GM12878 (cell line): ENCODE measurements at regions not wholly inside any gene's neighbourhood (a gene's known extent, or its start where the extent isn't known, plus 50 kb on each side); places are given as distances from the start of the nearest gene placed in this dataset.

ENCODE experiments used
- ATAC-seq: fragments of 200-7000 bp; cut with Tn5 transposase; 3 replicates; pipeline ENCODE4 v1.9.1; 2020; ENCODE audit warnings: mild to moderate bottlenecking, moderate library complexity
- BruUV-seq: library from RNA; stranded (reverse); fragments of 400-500 nt; replicated peaks from 2 replicates; lab custom pipeline; 2021; lab: Mats Ljungman, UMichigan
- CTCF ChIA-PET: fragments of 300-600 bp; sonication (Branson Sonifier 250); formaldehyde crosslinking; extraction: SDS; loops from one replicate; lab custom pipeline; 2021; ENCODE audit warnings: inconsistent platforms; lab: Yijun Ruan, JAX
- POLR2A ChIA-PET: fragments of 350-600 bp; formaldehyde crosslinking; extraction: SDS; loops from one replicate; lab custom pipeline; 2021; ENCODE audit warnings: inconsistent platforms; lab: Charles Lee
- RAD21 ChIA-PET: fragments of 300-600 bp; sonication (Branson Sonifier 250); formaldehyde crosslinking; loops from one replicate; lab custom pipeline; 2023; ENCODE audit warnings: antibody characterized with exemption; ENCODE audit not compliant: unreplicated experiment; lab: Charles Lee
- SMC1A ChIA-PET: fragments of 300-600 bp; sonication (Branson Sonifier 250); formaldehyde crosslinking; loops from one replicate; lab custom pipeline; 2023; ENCODE audit not compliant: unreplicated experiment, uncharacterized antibody; lab: Charles Lee
- DNase-seq: peaks from one replicate; pipeline ENCODE4 v3.0.0-alpha.2; 2011; ENCODE audit warnings: low read depth, low spot score
- FAIRE-seq: peaks from 3 replicates; lab custom pipeline; 2011; peaks lifted over from hg19 to GRCh38; lab: Jason Lieb, UNC
- H2AFZ ChIP-seq: 2 replicates; pipeline ENCODE4 v1.6.0; 2011; ENCODE audit warnings: low read depth, low read length, control low read depth; ENCODE audit not compliant: control insufficient read depth
- H3K27ac ChIP-seq: 2 replicates; pipeline ENCODE4 v1.5.1; 2011; ENCODE audit warnings: control low read depth; ENCODE audit not compliant: control insufficient read depth, insufficient read depth
- H3K27me3 ChIP-seq, 2 experiments: replicated peaks in 1 of 2; 2 replicates each; pipeline versions ENCODE4 v1.6.0 to v1.6.1; 2011; ENCODE audit warnings: low read length in 1 of 2; ENCODE audit not compliant: control insufficient read depth in 2 of 2, insufficient read depth in 2 of 2
- H3K36me3 ChIP-seq, 2 experiments: 2 replicates each; pipeline ENCODE4 v1.5.1; 2011; ENCODE audit warnings: low read length in 1 of 2; ENCODE audit not compliant: control insufficient read depth in 2 of 2, insufficient read depth in 2 of 2
- H3K4me1 ChIP-seq: 2 replicates; pipeline ENCODE4 v1.6.1; 2011; ENCODE audit warnings: mild to moderate bottlenecking, low read length, moderate library complexity, mixed read lengths; ENCODE audit not compliant: control insufficient read depth, insufficient read depth
- H3K4me2 ChIP-seq: 2 replicates; pipeline ENCODE4 v1.6.0; 2011; ENCODE audit warnings: control low read depth; ENCODE audit not compliant: control insufficient read depth, insufficient read depth
- H3K4me3 ChIP-seq: fragments of 200-600 bp; sonication (generic); 2 replicates; pipeline ENCODE4 v1.5.1; 2016
- H3K79me2 ChIP-seq: 2 replicates; pipeline ENCODE4 v1.6.0; 2011; ENCODE audit warnings: low read length; ENCODE audit not compliant: control insufficient read depth, insufficient read depth
- H3K9ac ChIP-seq: 2 replicates; pipeline ENCODE4 v1.8.0; 2011; ENCODE audit warnings: low read length, control low read depth, mixed read lengths; ENCODE audit not compliant: control insufficient read depth, insufficient read depth
- H3K9me3 ChIP-seq: replicated peaks from 3 replicates; pipeline ENCODE4 v1.5.1; 2011; ENCODE audit warnings: mild to moderate bottlenecking, low read length; ENCODE audit not compliant: control insufficient read depth, insufficient read depth
- H4K20me1 ChIP-seq: 2 replicates; pipeline ENCODE4 v1.6.0; 2011; ENCODE audit not compliant: control insufficient read depth, insufficient read depth
- ASH2L ChIP-seq: fragments of 300-600, 200-600 bp; sonication (generic); IDR thresholded peaks from 2 replicates; pipeline ENCODE4 v1.6.1; 2017; ENCODE audit warnings: low read depth, mild to moderate bottlenecking, borderline replicate concordance
- CREB1 ChIP-seq: IDR thresholded peaks from 2 replicates; pipeline ENCODE4 v1.6.1; 2012; ENCODE audit warnings: low read depth, mild to moderate bottlenecking, inconsistent platforms
- E2F4 ChIP-seq: IDR thresholded peaks from 2 replicates; pipeline ENCODE4 v1.6.1; 2012; ENCODE audit warnings: low read depth, low read length, improper control_type of control experiment
- HDGF ChIP-seq: fragments of 450-650 bp; IDR thresholded peaks from 2 replicates; pipeline ENCODE4 v1.6.1; 2016; ENCODE audit warnings: antibody characterized with exemption
- IRF5 ChIP-seq: fragments of 450-650 bp; IDR thresholded peaks from 2 replicates; pipeline ENCODE4 v1.6.1; 2017; ENCODE audit warnings: borderline replicate concordance
- JUND ChIP-seq: IDR thresholded peaks from 2 replicates; pipeline ENCODE4 v1.6.1; 2012; ENCODE audit warnings: low read depth, mild to moderate bottlenecking, low read length, improper control_type of control experiment, moderate library complexity
- MLLT1 ChIP-seq: fragments of 450-650 bp; IDR thresholded peaks from 2 replicates; pipeline ENCODE4 v1.6.1; 2016; ENCODE audit warnings: mild to moderate bottlenecking
- NFXL1 ChIP-seq: fragments of 450-650 bp; IDR thresholded peaks from 2 replicates; pipeline ENCODE4 v1.6.1; 2017; ENCODE audit warnings: antibody characterized with exemption, mild to moderate bottlenecking, borderline replicate concordance
- NR2C2 ChIP-seq: IDR thresholded peaks from 2 replicates; pipeline ENCODE4 v1.6.1; 2011; ENCODE audit warnings: borderline replicate concordance, low read depth; ENCODE audit not compliant: control insufficient read depth, insufficient read length
- NR2F1 ChIP-seq: fragments of 450-650 bp; conservative IDR thresholded peaks from 2 replicates; pipeline ENCODE4 v1.6.1; 2017; ENCODE audit warnings: mild to moderate bottlenecking
- PAX8 ChIP-seq: fragments of 450-650 bp; IDR thresholded peaks from 2 replicates; pipeline ENCODE4 v1.6.1; 2017; ENCODE audit warnings: mild to moderate bottlenecking, moderate library complexity
- POLR2AphosphoS5 ChIP-seq: IDR thresholded peaks from 2 replicates; pipeline ENCODE4 v1.6.1; 2011; ENCODE audit warnings: mild to moderate bottlenecking, low read length, inconsistent platforms
- RAD51 ChIP-seq: fragments of 450-650 bp; IDR thresholded peaks from 2 replicates; pipeline ENCODE4 v1.6.1; 2016; ENCODE audit warnings: moderate library complexity, mild to moderate bottlenecking, inconsistent platforms
- RCOR1 ChIP-seq: conservative IDR thresholded peaks from 2 replicates; pipeline ENCODE4 v1.6.1; 2012; ENCODE audit warnings: low read depth, low read length, improper control_type of control experiment
- SUZ12 ChIP-seq: fragments of 200-600 bp; sonication (generic); IDR thresholded peaks from one replicate; pipeline ENCODE4 v1.6.1; 2018; ENCODE audit warnings: antibody characterized with exemption, mild to moderate bottlenecking; ENCODE audit not compliant: unreplicated experiment
- TBL1XR1 ChIP-seq: IDR thresholded peaks from 2 replicates; pipeline ENCODE4 v1.6.1; 2012; ENCODE audit warnings: low read depth, low read length, improper control_type of control experiment
- ZBTB4 ChIP-seq: fragments of 450-650 bp; formaldehyde crosslinking; IDR thresholded peaks from 2 replicates; pipeline ENCODE4 v1.4.0; 2022; ENCODE audit warnings: mild to moderate bottlenecking, moderate library complexity
- ZSCAN29 ChIP-seq: fragments of 450-650 bp; IDR thresholded peaks from 2 replicates; pipeline ENCODE4 v1.6.1; 2017; ENCODE audit warnings: mild to moderate bottlenecking, moderate library complexity
- WGBS: methylation state at CpG from one replicate; pipeline ENCODE4 v1.1.6; 2016; ENCODE audit warnings: low lambda C conversion rate; ENCODE audit not compliant: insufficient replicate concordance, insufficient coverage; ENCODE audit errors: missing lambda C conversion rate; 5-methylcytosine and 5-hydroxymethylcytosine counted together
- in situ Hi-C: fragments of 300-500 bp; cut with MboI; formaldehyde crosslinking; loops from 9 replicates; pipeline ENCODE4 v1.14.3; 2018; ENCODE audit warnings: mixed read lengths
- intact Hi-C: fragments of 100-400 bp; cut with micrococcal nuclease; formaldehyde crosslinking; loops from one replicate; pipeline ENCODE4 v1.14.2; 2022; ENCODE audit not compliant: unreplicated experiment

GRCh38 chr14:96635850-96636249 is 133.7 kb downstream of the PAPOLA start:
- DNase-seq: no peak

GRCh38 chr14:96637521-96637920 is 135.3 kb downstream of the PAPOLA start:
- no peak overlapping the region for H3K27ac ChIP-seq
- 64% methylated on average over 5 of the region's 5 CpGs for WGBS
- intact Hi-C loops (no loop called here), in situ Hi-C loops (no loop called here)
- FAIRE-seq (no peak), DNase-seq (no peak), ATAC-seq (no peak)
- H3K4me3 ChIP-seq: no peak overlapping the region
- no peaks in the 10 kb centered on the region for H4K20me1 ChIP-seq
- SMC1A ChIA-PET: no interaction called here
- no TSS peak for BruUV-seq
- H3K9me3 ChIP-seq: no peaks in the 10 kb centered on the region
- H3K4me1 ChIP-seq: no peaks in the 10 kb centered on the region
- H3K27me3 ChIP-seq: peaks cover 4 to 5% of the 10 kb centered on the region in 2 experiments; a peak in 1 of 4 replicates
- no peaks in the 10 kb centered on the region for H3K79me2 ChIP-seq
- POLR2A ChIA-PET: no interaction called here
- H3K9ac ChIP-seq: no peak overlapping the region
- H2AFZ ChIP-seq: no peak overlapping the region
- no peaks in the 10 kb centered on the region for H3K36me3 ChIP-seq
- RAD21 ChIA-PET: no interaction called here
- CTCF ChIA-PET: no interaction called here
- H3K4me2 ChIP-seq: no peak overlapping the region
- TF ChIP-seq ZBTB4 (CRISPR knock-in tag) (no peak), HDGF (no peak), E2F4 (no peak), NR2F1 (no peak), CREB1 (no peak), MLLT1 (no peak), IRF5 (no peak)

More at GRCh38 chr14:96635850-96636249, 133.7 kb downstream of the PAPOLA start:
- POLR2A ChIA-PET: no interaction called here
- no peak for FAIRE-seq
- H3K27ac ChIP-seq: no peak overlapping the region
- TF ChIP-seq TBL1XR1 (no peak), NFXL1 (no peak), NR2C2 (no peak), JUND (no peak), PAX8 (no peak), POLR2AphosphoS5 (no peak), RCOR1 (no peak), ASH2L (no peak), RAD51 (no peak), ZSCAN29 (no peak), SUZ12 (no peak)
- RAD21 ChIA-PET: no interaction called here
- intact Hi-C loops: no loop called here
- no peak overlapping the region for H3K4me2 ChIP-seq
- H3K79me2 ChIP-seq: no peaks in the 10 kb centered on the region
- in situ Hi-C loops: no loop called here
- CTCF ChIA-PET: no interaction called here
- 40% methylated on average over 11 of the region's 11 CpGs for WGBS
- BruUV-seq: no TSS peak
- no peaks in the 10 kb centered on the region for H3K4me1 ChIP-seq
- H3K4me3 ChIP-seq: no peak overlapping the region
- H3K9me3 ChIP-seq: no peaks in the 10 kb centered on the region
- H3K9ac ChIP-seq: no peak overlapping the region
- H4K20me1 ChIP-seq: no peaks in the 10 kb centered on the region
- peaks cover 4 to 5% of the 10 kb centered on the region in 2 experiments; a peak in 1 of 4 replicates for H3K27me3 ChIP-seq
- H3K36me3 ChIP-seq: no peaks in the 10 kb centered on the region
- SMC1A ChIA-PET: no interaction called here
- H2AFZ ChIP-seq: no peak overlapping the region
- ATAC-seq: no peak
